Mucosa of rectum (tissue), 2 donors: ENCODE measurements at regions not wholly inside any gene's neighbourhood (a gene's known extent, or its start where the extent isn't known, plus 50 kb on each side); places are given as distances from the start of the nearest gene placed in this dataset.
"Not testable (repeated sequence)": the region's sequence is repeated elsewhere in the genome, so short reads cannot be mapped to it uniquely, and the experiment has no call there.

ENCODE experiments used
- H3K27ac ChIP-seq, 2 donors: one replicate each; pipeline ENCODE4 v1.7.0; 2013; ENCODE audit warnings: inconsistent platforms in 2 of 2, low read depth in 2 of 2, low read length in 2 of 2
- H3K27me3 ChIP-seq, 2 donors: one replicate each; pipeline ENCODE4 v1.7.0; 2013; ENCODE audit warnings: low read length in 2 of 2; ENCODE audit not compliant: control insufficient read depth in 2 of 2, insufficient read depth in 2 of 2
- H3K36me3 ChIP-seq, 2 donors: one replicate each; pipeline ENCODE4 v1.7.0; 2013; ENCODE audit warnings: low read length in 2 of 2; ENCODE audit not compliant: control insufficient read depth in 2 of 2, insufficient read depth in 2 of 2
- H3K4me1 ChIP-seq, 2 donors: one replicate each; pipeline ENCODE4 v1.7.0; 2013; ENCODE audit warnings: low read length in 2 of 2, mild to moderate bottlenecking in 1 of 2; ENCODE audit not compliant: control insufficient read depth in 2 of 2, insufficient read depth in 2 of 2
- H3K4me3 ChIP-seq, 2 donors: one replicate each; pipeline ENCODE4 v1.7.0; 2013; ENCODE audit warnings: low read length in 2 of 2
- H3K9ac ChIP-seq, 2 donors: one replicate each; pipeline ENCODE4 v1.7.0; 2013; ENCODE audit warnings: low read length in 2 of 2, low read depth in 1 of 2, mild to moderate bottlenecking in 1 of 2
- H3K9me3 ChIP-seq, 2 donors: one replicate each; pipeline ENCODE4 v1.7.0; 2013; ENCODE audit warnings: low read length in 2 of 2; ENCODE audit not compliant: control insufficient read depth in 2 of 2
- donor health status: healthy.
- donor health status: Normal muscosa, but diverticular disease.

DNA sequence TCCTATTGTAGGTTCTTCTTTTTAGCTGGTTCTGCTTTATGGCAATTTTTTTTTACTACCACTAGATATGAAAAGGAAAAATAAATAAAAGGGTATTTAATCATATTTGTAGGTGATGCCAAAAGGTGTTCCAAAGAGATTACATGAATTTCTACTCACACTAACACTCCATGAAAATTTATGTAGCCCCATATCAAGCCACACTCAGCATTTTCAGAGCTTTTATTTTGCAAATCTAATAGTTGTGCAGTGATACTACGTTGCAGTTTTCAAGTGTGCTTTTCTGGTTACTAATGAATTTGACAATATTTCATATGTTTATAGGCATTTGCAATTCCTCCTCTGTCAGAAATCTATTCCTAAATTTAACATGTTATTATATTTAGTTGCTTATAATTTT is 363.9 kb upstream of the TMEFF2 start:
- H3K36me3 ChIP-seq: no peaks in the 10 kb centered on the region
- no peaks in the 10 kb centered on the region for H3K27me3 ChIP-seq
- peaks cover 2 to 11% of the 10 kb centered on the region in 2 donors for H3K4me1 ChIP-seq
- H3K9ac ChIP-seq: no peak overlapping the region
- H3K4me3 ChIP-seq: no peak overlapping the region
- no peak overlapping the region for H3K27ac ChIP-seq
- H3K9me3 ChIP-seq: no peaks in the 10 kb centered on the region

DNA sequence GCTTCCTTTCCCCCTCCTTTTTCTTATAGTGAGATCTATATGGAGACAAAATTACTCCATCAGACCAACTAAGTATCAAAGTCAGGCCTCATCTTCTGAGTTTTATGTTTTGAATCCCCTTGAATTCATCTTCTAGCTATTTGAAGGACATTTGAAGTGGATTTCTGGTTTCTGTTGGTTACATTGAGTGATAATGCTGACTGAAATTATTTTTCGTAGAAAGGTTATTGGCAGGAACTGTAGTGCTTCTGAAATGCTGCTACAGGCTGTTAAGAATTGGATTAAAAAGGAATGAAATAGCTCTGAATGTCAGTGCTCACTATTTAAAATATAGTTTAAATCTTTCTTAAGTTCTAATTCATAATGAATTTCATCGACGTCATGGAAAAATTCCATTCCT is 361.0 kb upstream of the TMEFF2 start:
- H3K27ac ChIP-seq: no peak overlapping the region
- H3K4me1 ChIP-seq: peaks cover 2 to 11% of the 10 kb centered on the region in 2 donors
- no peaks in the 10 kb centered on the region for H3K27me3 ChIP-seq
- no peak overlapping the region for H3K9ac ChIP-seq
- H3K4me3 ChIP-seq: no peak overlapping the region
- H3K9me3 ChIP-seq: no peaks in the 10 kb centered on the region
- no peaks in the 10 kb centered on the region for H3K36me3 ChIP-seq

DNA sequence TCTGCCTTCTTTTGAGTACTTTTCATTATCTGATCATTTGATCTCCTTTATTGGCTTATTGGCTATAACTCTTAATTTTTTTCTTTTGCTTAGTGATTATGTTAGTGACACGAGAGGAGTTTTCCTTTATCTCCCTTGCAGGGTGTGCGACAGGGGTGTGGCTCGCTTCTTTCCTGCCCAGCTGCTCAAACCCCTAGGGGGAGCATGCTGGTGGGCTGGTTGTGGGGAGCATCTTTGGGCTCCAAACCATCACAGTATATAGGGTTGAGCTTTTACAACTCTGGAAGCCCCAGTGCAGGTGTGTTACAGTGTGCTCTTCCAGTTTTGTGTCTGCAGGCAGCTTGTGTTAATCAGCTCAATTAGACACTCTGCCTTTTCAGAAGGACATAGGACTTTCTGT is 357.0 kb upstream of the TMEFF2 start:
- H3K4me3 ChIP-seq: no peak overlapping the region
- H3K4me1 ChIP-seq: no peaks in the 10 kb centered on the region
- no peak overlapping the region for H3K27ac ChIP-seq
- H3K36me3 ChIP-seq: no peaks in the 10 kb centered on the region
- no peaks in the 10 kb centered on the region for H3K9me3 ChIP-seq
- H3K9ac ChIP-seq: no peak overlapping the region
- H3K27me3 ChIP-seq: no peaks in the 10 kb centered on the region

DNA sequence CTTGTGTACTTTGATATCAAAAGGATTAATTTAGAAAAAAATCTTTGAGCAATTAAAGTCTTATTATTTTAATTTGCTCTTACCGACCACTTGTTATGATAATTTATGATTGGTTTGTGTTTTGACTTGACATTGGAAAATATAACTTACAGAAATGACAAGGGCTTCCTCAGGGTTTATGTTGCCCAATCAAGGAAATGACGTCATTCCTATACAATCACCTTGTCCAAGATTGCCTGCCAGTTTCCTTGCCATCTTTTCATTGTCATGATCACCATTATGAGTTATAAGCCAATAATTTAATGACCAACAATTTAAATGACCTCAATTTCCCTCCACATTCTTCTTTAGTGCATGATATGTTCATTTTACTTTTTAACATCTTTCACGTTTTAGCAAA is 351.8 kb upstream of the TMEFF2 start:
- no peak overlapping the region for H3K27ac ChIP-seq
- no peak overlapping the region for H3K9ac ChIP-seq
- H3K4me1 ChIP-seq: no peaks in the 10 kb centered on the region
- H3K4me3 ChIP-seq: no peak overlapping the region
- no peaks in the 10 kb centered on the region for H3K36me3 ChIP-seq
- H3K27me3 ChIP-seq: no peaks in the 10 kb centered on the region
- H3K9me3 ChIP-seq: no peaks in the 10 kb centered on the region

DNA sequence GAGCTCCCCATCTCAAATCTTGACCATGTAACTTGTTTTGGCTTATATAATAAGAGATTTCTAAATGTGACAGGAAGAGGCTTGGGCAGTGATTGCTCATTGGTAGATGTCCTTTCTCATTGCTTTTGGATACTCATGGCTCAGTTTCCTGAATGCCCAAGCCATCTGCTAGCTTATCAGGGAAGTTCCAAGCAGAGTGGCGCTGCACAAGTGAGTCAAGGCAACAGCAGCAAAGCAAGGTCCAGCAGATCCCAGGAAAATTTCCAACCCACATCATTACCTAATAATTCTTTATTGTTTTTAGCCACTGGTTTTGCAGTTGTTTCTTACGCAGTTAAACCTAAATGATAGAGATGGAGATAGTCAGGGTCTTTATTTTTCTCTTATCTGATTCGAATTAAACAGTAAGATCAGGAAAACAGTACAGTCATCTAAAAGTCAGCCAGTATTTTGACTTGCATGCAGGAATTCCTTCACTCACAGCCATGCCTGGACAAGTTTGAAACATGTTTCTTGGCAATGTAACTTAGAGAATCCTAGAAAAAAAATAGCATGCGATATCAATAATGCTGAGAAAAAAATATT is 349.7 kb upstream of the TMEFF2 start:
- Histone ChIP-seq H3K27ac (no peak overlapping the region), H3K27me3 (no peaks in the 10 kb centered on the region), H3K36me3 (no peaks in the 10 kb centered on the region), H3K9me3 (no peaks in the 10 kb centered on the region), H3K4me3 (no peak overlapping the region), H3K9ac (no peak overlapping the region), H3K4me1 (no peaks in the 10 kb centered on the region)

DNA sequence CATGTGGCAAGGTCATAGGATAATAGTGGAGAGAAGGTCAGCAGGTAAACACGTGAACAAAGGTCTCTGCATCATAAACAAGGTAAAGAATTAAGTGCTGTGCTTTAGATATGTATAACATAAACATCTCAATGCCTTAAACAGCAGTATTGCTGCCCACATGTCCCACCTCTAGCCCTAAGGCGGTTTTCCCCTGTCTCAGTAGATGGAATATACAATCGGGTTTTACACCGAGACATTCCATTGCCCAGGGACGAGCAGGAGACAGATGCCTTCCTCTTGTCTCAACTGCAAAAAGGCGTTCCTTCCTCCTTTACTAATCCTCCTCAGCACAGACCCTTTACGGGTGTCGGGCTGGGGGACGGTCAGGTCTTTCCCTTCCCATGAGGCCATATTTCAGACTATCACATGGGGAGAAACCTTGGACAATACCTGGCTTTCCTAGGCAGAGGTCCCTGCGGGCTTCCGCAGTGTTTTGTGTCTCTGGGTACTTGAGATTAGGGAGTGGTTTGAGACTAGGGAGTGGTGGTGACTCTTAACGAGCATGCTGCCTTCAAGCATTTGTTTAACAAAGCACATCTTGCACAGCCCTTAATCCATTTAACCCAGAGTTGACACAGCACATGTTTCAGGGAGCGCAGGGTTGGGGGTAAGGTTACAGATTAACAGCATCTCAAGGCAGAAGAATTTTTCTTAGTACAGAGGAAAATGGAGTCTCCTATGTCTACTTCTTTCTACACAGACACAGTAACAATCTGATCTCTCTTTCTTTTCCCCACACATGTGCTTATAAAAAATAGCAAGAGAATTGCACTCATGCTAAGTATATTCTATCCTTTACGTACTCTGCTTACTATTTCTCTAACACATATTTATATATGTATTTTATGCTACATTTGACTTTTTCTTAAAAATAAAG is 347.7 kb upstream of the TMEFF2 start:
- H3K9ac ChIP-seq, H3K27me3 ChIP-seq, H3K9me3 ChIP-seq, H3K4me3 ChIP-seq, H3K4me1 ChIP-seq, H3K36me3 ChIP-seq, H3K27ac ChIP-seq: not testable (repeated sequence)

DNA sequence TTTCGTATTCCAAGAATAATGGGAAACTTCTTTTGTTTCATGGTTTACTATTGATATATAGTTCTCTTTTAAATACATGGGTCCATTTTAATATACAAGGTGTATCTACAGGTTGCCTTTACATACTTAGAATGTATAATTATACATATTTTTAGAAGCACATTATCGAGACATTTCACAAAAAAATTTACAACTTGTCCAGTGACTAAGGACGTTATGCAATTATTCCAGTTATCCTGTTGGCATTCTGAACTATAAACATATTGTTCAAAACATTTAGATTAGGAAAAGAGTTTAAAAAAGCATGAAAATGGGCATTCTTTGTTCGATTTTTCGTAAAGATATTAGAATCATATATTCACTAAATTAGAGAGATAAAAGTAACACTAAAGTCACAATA is 344.6 kb upstream of the TMEFF2 start:
- Histone ChIP-seq H3K36me3 (no peaks in the 10 kb centered on the region), H3K4me1 (no peaks in the 10 kb centered on the region), H3K4me3 (no peak overlapping the region), H3K9ac (no peak overlapping the region), H3K27me3 (no peaks in the 10 kb centered on the region), H3K9me3 (no peaks in the 10 kb centered on the region), H3K27ac (no peak overlapping the region)

DNA sequence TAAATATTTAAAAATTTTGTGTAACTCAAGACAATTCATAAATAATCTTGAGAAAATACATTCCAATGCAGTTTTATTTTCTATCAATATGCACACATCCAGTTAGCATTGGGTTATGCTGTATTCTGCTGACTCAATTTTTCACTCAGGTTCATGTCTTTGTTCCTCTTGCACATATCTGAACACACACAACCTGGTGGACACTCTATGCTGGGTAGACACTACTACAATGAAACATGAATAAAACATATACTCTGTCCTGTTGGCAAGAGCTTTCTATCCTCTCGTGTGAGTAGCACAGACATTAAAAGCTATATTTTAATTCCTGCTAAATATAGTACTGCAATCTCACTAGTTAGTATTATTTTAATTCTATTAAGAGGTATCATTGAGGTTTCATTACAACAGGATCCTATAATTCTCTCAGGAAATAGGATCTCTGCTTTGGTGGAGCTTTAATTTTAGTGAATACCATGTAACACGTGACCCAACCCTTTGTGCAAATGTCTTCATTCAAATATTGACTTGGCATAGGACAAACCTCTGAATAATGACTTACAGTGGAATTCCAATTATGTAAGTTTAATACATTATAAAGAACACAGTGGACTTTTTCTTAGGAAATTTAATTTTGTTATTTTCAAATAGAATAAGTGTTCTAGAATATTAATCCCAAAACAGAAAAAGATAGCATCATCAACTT is 342.3 kb upstream of the TMEFF2 start:
- H3K27me3 ChIP-seq: no peaks in the 10 kb centered on the region
- H3K9me3 ChIP-seq: no peaks in the 10 kb centered on the region
- H3K4me3 ChIP-seq: no peak overlapping the region
- H3K27ac ChIP-seq: no peak overlapping the region
- H3K36me3 ChIP-seq: no peaks in the 10 kb centered on the region
- H3K4me1 ChIP-seq: no peaks in the 10 kb centered on the region
- no peak overlapping the region for H3K9ac ChIP-seq

DNA sequence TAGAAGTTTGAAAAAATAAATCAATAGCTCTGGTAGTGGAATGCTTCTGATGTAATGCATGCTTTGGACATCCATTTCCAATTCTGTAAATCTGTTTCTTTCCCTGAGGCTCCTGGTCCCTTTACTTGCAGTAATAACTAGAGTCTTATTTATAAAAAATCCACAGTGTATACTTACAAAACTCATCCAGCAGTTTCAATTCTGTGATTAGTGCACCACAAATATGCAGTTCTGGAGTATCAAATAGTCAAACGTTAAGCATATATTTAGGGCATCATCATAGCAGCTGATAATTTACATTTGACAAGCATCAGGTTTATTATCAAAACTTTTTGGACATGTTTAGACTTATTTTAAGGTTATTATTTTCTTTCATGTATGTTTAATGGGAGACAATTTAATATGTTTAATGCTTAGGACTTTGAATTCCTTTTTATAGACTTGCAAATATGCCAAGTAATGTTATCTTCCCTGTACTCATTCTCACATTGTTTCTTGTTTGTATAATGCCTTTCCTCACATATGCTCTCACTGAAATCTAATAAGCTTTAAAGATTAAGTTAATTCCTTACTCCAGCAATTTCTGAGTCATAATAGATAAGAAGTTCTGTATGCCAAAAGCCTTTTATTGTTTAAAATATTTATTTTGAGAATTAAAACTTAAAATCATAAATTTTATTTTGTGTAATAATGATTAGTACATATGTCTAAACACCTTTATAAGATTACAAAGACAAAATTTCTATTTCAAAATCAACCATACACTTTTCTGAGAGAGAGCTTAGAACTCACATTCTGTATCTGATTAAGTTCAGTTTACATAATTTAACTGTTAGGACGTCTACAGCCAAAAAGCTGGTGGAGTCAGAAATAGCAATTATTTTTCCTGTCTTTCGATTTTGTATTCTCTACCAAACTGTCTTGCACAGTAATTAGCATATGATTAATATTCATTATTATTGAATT is 341.5 kb upstream of the TMEFF2 start:
- H3K36me3 ChIP-seq: no peaks in the 10 kb centered on the region
- no peak overlapping the region for H3K4me3 ChIP-seq
- H3K27ac ChIP-seq: no peak overlapping the region
- H3K9me3 ChIP-seq: no peaks in the 10 kb centered on the region
- H3K9ac ChIP-seq: no peak overlapping the region
- no peaks in the 10 kb centered on the region for H3K27me3 ChIP-seq
- H3K4me1 ChIP-seq: no peaks in the 10 kb centered on the region
